ENCODE measurements at regions not wholly inside any gene's neighbourhood (a gene's known extent, or its start where the extent isn't known, plus 50 kb on each side); places are given as distances from the start of the nearest gene placed in this dataset.
"Not testable (repeated sequence)": the region's sequence is repeated elsewhere in the genome, so short reads cannot be mapped to it uniquely, and the experiment has no call there.

GRCh38 chr19:28359431-28360414 lies 853.2 kb downstream of the UQCRFS1 start:
- Histone ChIP-seq H3K4me2 (ENCODE audit: low read length) (no peak overlapping the region), H3K9me3 (replicated peaks; ENCODE audit: low read length) (no peaks in the 10 kb centered on the region), H3K36me3 (ENCODE audit: insufficient read depth, low read length) (no peaks in the 10 kb centered on the region), H3K9ac (ENCODE audit: low read depth, low read length) (no peak overlapping the region), H3K4me3 (ENCODE audit: low read length) (no peak overlapping the region), H3K27me3 (ENCODE audit: control insufficient read depth, insufficient read depth, low read length) (no peaks in the 10 kb centered on the region), H3K4me1 (ENCODE audit: control insufficient read depth, insufficient read depth, low read length) (no peaks in the 10 kb centered on the region)

DNA sequence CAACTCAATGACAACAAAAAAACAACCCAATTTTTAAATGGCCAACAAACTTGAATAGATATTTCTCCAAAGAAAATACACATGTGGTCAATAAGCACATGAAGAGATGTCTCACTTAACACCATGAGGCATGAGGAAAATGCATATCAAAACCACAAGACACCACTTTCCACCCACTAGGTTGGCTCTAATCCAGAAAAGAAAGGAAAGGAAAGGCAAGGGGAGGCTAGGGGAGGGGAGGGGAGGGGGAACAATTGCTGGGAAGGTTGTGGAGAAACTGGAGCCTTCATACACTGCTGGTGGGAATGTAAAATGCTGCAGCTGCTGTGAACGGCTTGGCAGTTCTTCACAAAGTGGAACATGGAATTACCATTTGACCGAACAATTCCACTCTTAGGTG lies 854.3 kb downstream of the UQCRFS1 start:
- H3K4me1 ChIP-seq (ENCODE audit: control insufficient read depth, insufficient read depth, low read length) = no peaks in the 10 kb centered on the region
- H3K27me3 ChIP-seq (ENCODE audit: control insufficient read depth, insufficient read depth, low read length) = no peaks in the 10 kb centered on the region
- no peak overlapping the region for H3K4me2 ChIP-seq (ENCODE audit: low read length)
- no peaks in the 10 kb centered on the region for H3K9me3 ChIP-seq (replicated peaks; ENCODE audit: low read length)
- no peak overlapping the region for H3K9ac ChIP-seq (ENCODE audit: low read depth, low read length)
- H3K36me3 ChIP-seq (ENCODE audit: insufficient read depth, low read length) = no peaks in the 10 kb centered on the region
- no peak overlapping the region for H3K4me3 ChIP-seq (ENCODE audit: low read length)

- Histone ChIP-seq H3K4me3 (ENCODE audit: low read length) (no peak overlapping the region), H3K27me3 (ENCODE audit: control insufficient read depth, insufficient read depth, low read length) (no peaks in the 10 kb centered on the region), H3K36me3 (ENCODE audit: insufficient read depth, low read length) (no peaks in the 10 kb centered on the region), H3K9ac (ENCODE audit: low read depth, low read length) (no peak overlapping the region), H3K4me2 (ENCODE audit: low read length) (no peak overlapping the region), H3K9me3 (replicated peaks; ENCODE audit: low read length) (no peaks in the 10 kb centered on the region), H3K4me1 (ENCODE audit: control insufficient read depth, insufficient read depth, low read length) (no peaks in the 10 kb centered on the region)
Measured at GRCh38 chr19:28351761-28352160, 861.2 kb downstream of the UQCRFS1 start.

GRCh38 chr19:28351321-28351720 lies 861.6 kb downstream of the UQCRFS1 start:
- not testable (repeated sequence) for H3K9me3 ChIP-seq (replicated peaks; ENCODE audit: low read length); H3K4me3 ChIP-seq (ENCODE audit: low read length); H3K4me2 ChIP-seq (ENCODE audit: low read length); H3K36me3 ChIP-seq (ENCODE audit: insufficient read depth, low read length); H3K27me3 ChIP-seq (ENCODE audit: control insufficient read depth, insufficient read depth, low read length); H3K9ac ChIP-seq (ENCODE audit: low read depth, low read length); H3K4me1 ChIP-seq (ENCODE audit: control insufficient read depth, insufficient read depth, low read length)

DNA sequence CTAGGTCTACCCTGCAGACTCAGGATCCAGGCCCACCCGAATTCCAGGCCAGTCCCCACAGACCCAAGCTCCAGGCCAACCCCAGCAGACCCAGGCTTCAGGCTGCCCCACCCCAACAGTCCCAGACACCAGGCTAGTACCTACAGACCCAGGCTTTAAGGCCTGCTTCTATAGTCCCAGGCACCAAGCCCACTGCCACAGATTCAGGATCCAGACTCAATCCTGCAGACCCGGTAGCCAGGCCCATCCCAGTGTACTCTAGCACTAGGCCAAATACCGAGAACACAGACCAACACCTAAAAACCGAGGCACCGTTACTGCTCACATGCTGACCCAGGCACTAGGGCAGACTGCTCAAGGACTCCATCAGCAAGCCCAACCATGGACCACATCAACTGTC lies 862.3 kb downstream of the UQCRFS1 start:
- H3K4me1 ChIP-seq (ENCODE audit: control insufficient read depth, insufficient read depth, low read length) = no peaks in the 10 kb centered on the region
- H3K4me2 ChIP-seq (ENCODE audit: low read length) = no peak overlapping the region
- H3K9me3 ChIP-seq (replicated peaks; ENCODE audit: low read length) = no peaks in the 10 kb centered on the region
- no peak overlapping the region for H3K9ac ChIP-seq (ENCODE audit: low read depth, low read length)
- H3K27me3 ChIP-seq (ENCODE audit: control insufficient read depth, insufficient read depth, low read length) = no peaks in the 10 kb centered on the region
- no peak overlapping the region for H3K4me3 ChIP-seq (ENCODE audit: low read length)
- H3K36me3 ChIP-seq (ENCODE audit: insufficient read depth, low read length) = no peaks in the 10 kb centered on the region

- Histone ChIP-seq H3K36me3 (ENCODE audit: insufficient read depth, low read length) (no peaks in the 10 kb centered on the region), H3K4me2 (ENCODE audit: low read length) (no peak overlapping the region), H3K4me1 (ENCODE audit: control insufficient read depth, insufficient read depth, low read length) (no peaks in the 10 kb centered on the region)
Measured at GRCh38 chr19:28350037-28350436, 862.9 kb downstream of the UQCRFS1 start.

GRCh38 chr19:28349604-28350003 lies 863.3 kb downstream of the UQCRFS1 start:
- Histone ChIP-seq H3K4me2 (ENCODE audit: low read length) (no peak overlapping the region), H3K4me3 (ENCODE audit: low read length) (no peak overlapping the region), H3K27me3 (ENCODE audit: control insufficient read depth, insufficient read depth, low read length) (no peaks in the 10 kb centered on the region), H3K36me3 (ENCODE audit: insufficient read depth, low read length) (no peaks in the 10 kb centered on the region), H3K4me1 (ENCODE audit: control insufficient read depth, insufficient read depth, low read length) (no peaks in the 10 kb centered on the region), H3K9me3 (replicated peaks; ENCODE audit: low read length) (no peaks in the 10 kb centered on the region), H3K9ac (ENCODE audit: low read depth, low read length) (no peak overlapping the region)

More at GRCh38 chr19:28350037-28350436, 862.9 kb downstream of the UQCRFS1 start:
- H3K9me3 ChIP-seq (replicated peaks; ENCODE audit: low read length) = no peaks in the 10 kb centered on the region
- H3K4me3 ChIP-seq (ENCODE audit: low read length) = no peak overlapping the region
- H3K9ac ChIP-seq (ENCODE audit: low read depth, low read length) = no peak overlapping the region
- H3K27me3 ChIP-seq (ENCODE audit: control insufficient read depth, insufficient read depth, low read length) = no peaks in the 10 kb centered on the region

DNA sequence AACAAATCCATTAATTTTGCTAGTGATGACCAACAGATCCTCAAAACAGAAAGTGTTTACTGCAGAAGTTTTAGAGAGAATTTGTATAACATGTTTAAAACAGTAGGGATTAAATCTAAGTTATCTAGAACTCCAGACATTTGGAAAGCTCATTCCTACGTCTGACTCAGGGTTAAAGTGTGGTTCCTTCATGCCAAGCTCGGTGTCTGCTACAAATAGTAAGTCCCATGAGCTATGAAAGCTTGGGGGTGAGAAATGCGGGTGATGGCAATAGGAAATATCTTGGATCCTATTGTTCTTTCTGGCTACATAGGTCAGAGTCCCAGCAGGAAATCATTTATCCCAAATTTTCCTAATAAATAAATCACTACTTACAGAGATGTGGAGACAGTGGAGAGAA lies 867.1 kb downstream of the UQCRFS1 start:
- no peak overlapping the region for H3K4me3 ChIP-seq (ENCODE audit: low read length)
- H3K9me3 ChIP-seq (replicated peaks; ENCODE audit: low read length) = no peaks in the 10 kb centered on the region
- H3K9ac ChIP-seq (ENCODE audit: low read depth, low read length) = no peak overlapping the region
- no peaks in the 10 kb centered on the region for H3K27me3 ChIP-seq (ENCODE audit: control insufficient read depth, insufficient read depth, low read length)
- no peaks in the 10 kb centered on the region for H3K36me3 ChIP-seq (ENCODE audit: insufficient read depth, low read length)
- no peaks in the 10 kb centered on the region for H3K4me1 ChIP-seq (ENCODE audit: control insufficient read depth, insufficient read depth, low read length)
- H3K4me2 ChIP-seq (ENCODE audit: low read length) = no peak overlapping the region

DNA sequence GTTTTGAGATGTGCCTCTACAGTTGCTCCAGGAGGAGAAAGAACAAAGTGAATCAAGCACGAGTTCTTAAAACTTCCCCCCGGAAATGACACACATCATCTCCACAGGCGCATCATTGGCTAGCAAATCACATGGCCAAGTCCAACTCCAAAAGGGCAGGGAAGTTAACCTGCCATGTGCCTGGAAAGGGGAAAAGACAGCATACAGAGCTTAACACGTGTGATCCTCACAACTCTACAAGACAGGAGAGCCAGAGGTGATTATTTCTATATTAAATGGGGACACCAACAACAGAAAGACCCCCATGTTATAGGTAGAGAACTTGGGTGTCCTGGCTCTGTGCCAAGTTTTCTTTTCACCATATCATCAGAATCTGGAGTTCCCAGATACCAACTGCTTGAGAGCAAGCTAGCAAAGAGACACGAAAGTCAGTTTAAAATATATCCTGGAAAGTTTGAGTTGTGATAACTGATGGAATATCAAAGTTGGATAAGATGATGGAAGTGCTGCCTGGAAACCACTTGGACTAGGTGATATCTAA lies 871.1 kb downstream of the UQCRFS1 start:
- no peaks in the 10 kb centered on the region for H3K9me3 ChIP-seq (replicated peaks; ENCODE audit: low read length)
- H3K4me3 ChIP-seq (ENCODE audit: low read length) = no peak overlapping the region
- no peak overlapping the region for H3K9ac ChIP-seq (ENCODE audit: low read depth, low read length)
- no peaks in the 10 kb centered on the region for H3K4me1 ChIP-seq (ENCODE audit: control insufficient read depth, insufficient read depth, low read length)
- H3K4me2 ChIP-seq (ENCODE audit: low read length) = no peak overlapping the region
- no peaks in the 10 kb centered on the region for H3K27me3 ChIP-seq (ENCODE audit: control insufficient read depth, insufficient read depth, low read length)
- no peaks in the 10 kb centered on the region for H3K36me3 ChIP-seq (ENCODE audit: insufficient read depth, low read length)

DNA sequence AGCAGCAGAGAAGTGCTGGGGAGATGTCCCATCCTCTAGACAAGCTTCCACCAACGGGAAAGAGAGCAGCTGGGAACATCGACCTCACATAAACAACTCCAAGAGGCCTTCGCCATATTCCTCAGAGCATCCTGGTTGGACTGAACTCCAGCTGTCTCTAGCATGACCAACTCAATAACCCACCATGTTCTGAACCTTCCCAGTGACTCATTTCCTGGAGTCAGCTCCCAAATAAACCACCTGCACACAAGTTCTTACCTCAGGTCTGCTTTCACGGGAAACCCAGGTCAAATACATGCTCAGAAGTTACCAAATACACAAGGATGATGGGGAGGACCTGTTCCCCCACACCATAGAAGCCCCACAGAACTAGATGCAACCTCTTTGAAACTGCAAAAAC lies 878.5 kb downstream of the UQCRFS1 start:
- H3K4me1 ChIP-seq (ENCODE audit: control insufficient read depth, insufficient read depth, low read length) = no peaks in the 10 kb centered on the region
- H3K27me3 ChIP-seq (ENCODE audit: control insufficient read depth, insufficient read depth, low read length) = no peaks in the 10 kb centered on the region
- no peak overlapping the region for H3K9ac ChIP-seq (ENCODE audit: low read depth, low read length)
- no peaks in the 10 kb centered on the region for H3K9me3 ChIP-seq (replicated peaks; ENCODE audit: low read length)
- no peak overlapping the region for H3K4me3 ChIP-seq (ENCODE audit: low read length)
- H3K4me2 ChIP-seq (ENCODE audit: low read length) = no peak overlapping the region
- H3K36me3 ChIP-seq (ENCODE audit: insufficient read depth, low read length) = no peaks in the 10 kb centered on the region

DNA sequence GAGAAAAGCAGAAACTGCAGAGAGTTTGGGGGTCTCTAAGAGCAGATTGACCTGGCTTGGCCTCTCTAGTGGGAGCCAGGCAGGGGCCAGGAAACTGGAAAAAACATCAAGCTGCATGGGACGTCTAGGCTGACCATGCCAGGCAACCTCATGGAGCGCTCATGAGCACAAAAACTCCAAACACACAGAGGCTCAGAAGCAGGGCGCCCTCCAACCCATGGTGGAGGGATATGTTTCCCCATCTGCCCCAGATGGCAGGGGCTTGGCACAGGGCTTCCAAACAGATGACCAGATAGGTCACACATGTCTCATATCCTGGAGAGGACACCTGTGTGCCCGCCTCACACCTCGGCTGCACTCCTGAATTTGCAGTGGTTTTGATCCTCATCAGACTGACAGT lies 879.0 kb downstream of the UQCRFS1 start:
- no peaks in the 10 kb centered on the region for H3K27me3 ChIP-seq (ENCODE audit: control insufficient read depth, insufficient read depth, low read length)
- no peak overlapping the region for H3K4me3 ChIP-seq (ENCODE audit: low read length)
- no peak overlapping the region for H3K9ac ChIP-seq (ENCODE audit: low read depth, low read length)
- no peaks in the 10 kb centered on the region for H3K9me3 ChIP-seq (replicated peaks; ENCODE audit: low read length)
- H3K36me3 ChIP-seq (ENCODE audit: insufficient read depth, low read length) = no peaks in the 10 kb centered on the region
- H3K4me1 ChIP-seq (ENCODE audit: control insufficient read depth, insufficient read depth, low read length) = no peaks in the 10 kb centered on the region
- no peak overlapping the region for H3K4me2 ChIP-seq (ENCODE audit: low read length)

DNA sequence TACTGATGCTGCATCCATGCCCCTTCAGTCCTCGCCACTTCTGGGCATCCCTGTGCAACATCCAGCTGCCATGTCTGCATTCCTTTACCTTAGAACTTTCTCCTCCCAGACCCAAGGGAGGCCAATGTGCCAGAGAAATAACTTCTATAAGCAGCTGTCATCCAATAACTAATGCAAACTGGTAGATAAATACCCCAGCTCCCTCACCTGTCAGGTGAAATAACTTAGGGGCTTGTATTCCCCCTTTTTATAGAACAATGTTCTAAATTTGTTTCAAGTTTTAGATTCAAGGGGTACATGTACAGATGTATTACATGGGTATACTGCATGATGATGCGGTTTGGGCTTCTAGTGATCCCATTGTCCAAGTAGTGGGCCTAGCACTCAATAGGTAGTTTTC lies 880.1 kb downstream of the UQCRFS1 start:
- H3K4me2 ChIP-seq (ENCODE audit: low read length) = no peak overlapping the region
- no peaks in the 10 kb centered on the region for H3K27me3 ChIP-seq (ENCODE audit: control insufficient read depth, insufficient read depth, low read length)
- no peak overlapping the region for H3K9ac ChIP-seq (ENCODE audit: low read depth, low read length)
- no peak overlapping the region for H3K4me3 ChIP-seq (ENCODE audit: low read length)
- no peaks in the 10 kb centered on the region for H3K4me1 ChIP-seq (ENCODE audit: control insufficient read depth, insufficient read depth, low read length)
- no peaks in the 10 kb centered on the region for H3K36me3 ChIP-seq (ENCODE audit: insufficient read depth, low read length)
- H3K9me3 ChIP-seq (replicated peaks; ENCODE audit: low read length) = no peaks in the 10 kb centered on the region
